A549 (cell line): ENCODE measurements at regions not wholly inside any gene's neighbourhood (a gene's known extent, or its start where the extent isn't known, plus 50 kb on each side); places are given as distances from the start of the nearest gene placed in this dataset.

Experiments
- ATAC-seq, 2 experiments: fragments of 200-7000 bp in 1 of 2; fragments of >200 bp in 1 of 2; cut with Nextera tagmentation in 1 of 2; cut with Tn5 transposase in 1 of 2; 3 replicates each; pipeline versions ENCODE4 v1.8.0 to v1.9.1; 2018 to 2020; ENCODE audit warnings: mild to moderate bottlenecking in 1 of 2, moderate library complexity in 1 of 2
- CTCF ChIA-PET: fragments of 300-600 bp; sonication (Branson Sonifier 250); formaldehyde crosslinking; extraction: SDS; loops from one replicate; lab custom pipeline; 2021; ENCODE audit warnings: antibody characterized with exemption, inconsistent platforms; lab: Yijun Ruan, JAX
- POLR2A ChIA-PET: fragments of 350-600 bp; formaldehyde crosslinking; extraction: SDS; loops from one replicate; lab custom pipeline; 2021; ENCODE audit warnings: antibody characterized with exemption, inconsistent platforms; lab: Yijun Ruan, JAX
- DNase-seq, 2 experiments: peaks; one replicate each; pipeline versions ENCODE4 v3.0.0 to v3.0.0-alpha.2; 2011 to 2016; ENCODE audit warnings: low read depth in 1 of 2, low spot score in 1 of 2
- FAIRE-seq: peaks from 2 replicates; lab custom pipeline; 2011; peaks lifted over from hg19 to GRCh38; lab: Jason Lieb, UNC
- H3K27ac ChIP-seq, 2 experiments: fragments of >200 bp; sonication (Bioruptor Twin); formaldehyde crosslinking; 3 replicates each; pipeline ENCODE4 v1.5.1; 2016 to 2017
- H3K4me1 ChIP-seq: fragments of >200 bp; sonication (Bioruptor Twin); formaldehyde crosslinking; 3 replicates; pipeline ENCODE4 v1.6.1; 2016
- H3K4me2 ChIP-seq: fragments of >200 bp; sonication (Bioruptor Twin); formaldehyde crosslinking; 3 replicates; pipeline ENCODE4 v1.6.1; 2016
- H3K4me3 ChIP-seq: fragments of >200 bp; sonication (Bioruptor Twin); formaldehyde crosslinking; 3 replicates; pipeline ENCODE4 v1.5.1; 2016
- H3K9me3 ChIP-seq: fragments of >200 bp; sonication (Bioruptor Twin); formaldehyde crosslinking; 3 replicates; pipeline ENCODE4 v1.6.1; 2016
- FOSL2 ChIP-seq, 2 experiments: fragments of 450-650 bp in 1 of 2; fragments of >200 bp in 1 of 2; sonication (Bioruptor Twin) in 1 of 2; formaldehyde crosslinking; IDR thresholded peaks; 2 replicates each; pipeline versions ENCODE4 v1.5.0 to v1.6.1; 2016 to 2020; ENCODE audit warnings: mild to moderate bottlenecking in 1 of 2, moderate library complexity in 1 of 2
- WGBS: methylation state at CpG from one replicate; pipeline ENCODE4 v1.1.6; 2017; ENCODE audit errors: missing lambda C conversion rate; 5-methylcytosine and 5-hydroxymethylcytosine counted together

DNA sequence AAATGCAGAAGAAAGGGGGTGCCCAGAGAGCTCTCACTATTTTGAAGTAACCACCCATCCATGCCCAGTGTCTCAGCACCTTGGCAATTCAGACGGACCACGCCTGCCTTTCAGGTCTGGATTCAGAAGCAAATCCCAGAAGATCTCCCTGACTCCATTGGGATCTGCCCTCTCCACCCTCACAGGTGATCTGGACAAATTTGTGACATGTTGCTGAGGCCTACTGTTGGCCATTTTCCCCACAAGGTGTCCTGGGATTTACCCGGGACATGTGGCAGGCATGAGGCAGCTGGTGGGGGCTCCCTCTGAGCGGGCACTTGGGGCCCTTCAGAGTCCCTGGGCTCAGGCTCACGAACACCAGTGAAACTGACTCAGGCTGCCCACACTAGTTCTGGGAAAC is 51.9 kb upstream of the IYD start:
- no peaks in the 10 kb centered on the region for H3K9me3 ChIP-seq
- H3K27ac ChIP-seq = no peak overlapping the region; a peak in 1 of 6 replicates
- no peak overlapping the region for H3K4me2 ChIP-seq
- no peak for ATAC-seq
- TF ChIP-seq FOSL2 (IDR thresholded peaks at IDR 0.05) = no peak
- TF ChIP-seq FOSL2 (CRISPR knock-in tag; IDR thresholded peaks at IDR 0.05) = no peak
- H3K4me1 ChIP-seq = no peaks in the 10 kb centered on the region
- CTCF ChIA-PET = no interaction called here
- 56% methylated on average over 5 of the region's 5 CpGs for WGBS
- POLR2A ChIA-PET = no interaction called here
- no peak for DNase-seq
- FAIRE-seq = no peak
- no peak overlapping the region for H3K4me3 ChIP-seq
